ENCODE measurements at regions not wholly inside any gene's neighbourhood (a gene's known extent, or its start where the extent isn't known, plus 50 kb on each side); places are given as distances from the start of the nearest gene placed in this dataset.
"Not testable (repeated sequence)": the region's sequence is repeated elsewhere in the genome, so short reads cannot be mapped to it uniquely, and the experiment has no call there.

GRCh38 chr12:126937431-126937830 is 1329.5 kb upstream of the TMEM132C start:
- Histone ChIP-seq H3K4me3 (ENCODE audit: severe bottlenecking) (no peak overlapping the region), H3K27me3 (ENCODE audit: insufficient read depth, poor library complexity, severe bottlenecking) (no peaks in the 10 kb centered on the region)
- DNase-seq (ENCODE audit: low spot score) = no peak

DNA sequence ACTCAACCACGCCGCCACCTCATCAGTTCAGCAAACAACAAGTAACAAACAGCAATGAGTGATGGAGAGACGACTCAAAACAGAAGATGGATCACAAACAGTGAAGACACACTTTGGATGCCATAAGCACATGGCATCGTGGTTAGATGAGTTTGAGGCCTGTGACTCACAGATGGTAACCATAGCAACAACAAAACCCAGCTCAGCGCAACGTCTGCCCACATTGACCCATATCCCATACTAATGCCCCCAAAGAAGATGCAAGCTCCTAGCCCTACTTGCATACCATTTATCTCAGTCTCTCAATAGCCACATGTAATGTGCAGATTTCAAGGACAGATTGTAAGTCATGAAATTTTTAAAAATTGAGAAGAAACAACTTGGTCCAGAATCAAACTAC is 1322.3 kb upstream of the TMEM132C start:
- DNase-seq (ENCODE audit: low spot score) (no peak), ATAC-seq (ENCODE audit: low read depth) (no peak)
- no peaks in the 10 kb centered on the region for H3K9me3 ChIP-seq (ENCODE audit: severe bottlenecking)
- no peaks in the 10 kb centered on the region for H3K27me3 ChIP-seq (ENCODE audit: insufficient read depth, poor library complexity, severe bottlenecking)
- H3K4me3 ChIP-seq (ENCODE audit: severe bottlenecking) = no peak overlapping the region
- no peaks in the 10 kb centered on the region for H3K4me1 ChIP-seq (ENCODE audit: insufficient read depth, poor library complexity, severe bottlenecking)
- H3K27ac ChIP-seq (ENCODE audit: poor library complexity, severe bottlenecking) = no peak overlapping the region
- TF ChIP-seq, protein P1, sequence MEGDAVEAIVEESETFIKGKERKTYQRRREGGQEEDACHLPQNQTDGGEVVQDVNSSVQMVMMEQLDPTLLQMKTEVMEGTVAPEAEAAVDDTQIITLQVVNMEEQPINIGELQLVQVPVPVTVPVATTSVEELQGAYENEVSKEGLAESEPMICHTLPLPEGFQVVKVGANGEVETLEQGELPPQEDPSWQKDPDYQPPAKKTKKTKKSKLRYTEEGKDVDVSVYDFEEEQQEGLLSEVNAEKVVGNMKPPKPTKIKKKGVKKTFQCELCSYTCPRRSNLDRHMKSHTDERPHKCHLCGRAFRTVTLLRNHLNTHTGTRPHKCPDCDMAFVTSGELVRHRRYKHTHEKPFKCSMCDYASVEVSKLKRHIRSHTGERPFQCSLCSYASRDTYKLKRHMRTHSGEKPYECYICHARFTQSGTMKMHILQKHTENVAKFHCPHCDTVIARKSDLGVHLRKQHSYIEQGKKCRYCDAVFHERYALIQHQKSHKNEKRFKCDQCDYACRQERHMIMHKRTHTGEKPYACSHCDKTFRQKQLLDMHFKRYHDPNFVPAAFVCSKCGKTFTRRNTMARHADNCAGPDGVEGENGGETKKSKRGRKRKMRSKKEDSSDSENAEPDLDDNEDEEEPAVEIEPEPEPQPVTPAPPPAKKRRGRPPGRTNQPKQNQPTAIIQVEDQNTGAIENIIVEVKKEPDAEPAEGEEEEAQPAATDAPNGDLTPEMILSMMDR (IDR thresholded peaks at IDR 0.05; ENCODE audit: poor library complexity, severe bottlenecking) = no peak
- H3K36me3 ChIP-seq (ENCODE audit: low read depth) = no peaks in the 10 kb centered on the region

More at GRCh38 chr12:126937431-126937830, 1329.5 kb upstream of the TMEM132C start:
- no peaks in the 10 kb centered on the region for H3K36me3 ChIP-seq (ENCODE audit: low read depth)
- no peaks in the 10 kb centered on the region for H3K4me1 ChIP-seq (ENCODE audit: insufficient read depth, poor library complexity, severe bottlenecking)
- TF ChIP-seq, protein P1 (IDR thresholded peaks at IDR 0.05; ENCODE audit: poor library complexity, severe bottlenecking) = no peak
- ATAC-seq (ENCODE audit: low read depth) = no peak
- H3K9me3 ChIP-seq (ENCODE audit: severe bottlenecking) = no peaks in the 10 kb centered on the region
- no peak overlapping the region for H3K27ac ChIP-seq (ENCODE audit: poor library complexity, severe bottlenecking)

DNA sequence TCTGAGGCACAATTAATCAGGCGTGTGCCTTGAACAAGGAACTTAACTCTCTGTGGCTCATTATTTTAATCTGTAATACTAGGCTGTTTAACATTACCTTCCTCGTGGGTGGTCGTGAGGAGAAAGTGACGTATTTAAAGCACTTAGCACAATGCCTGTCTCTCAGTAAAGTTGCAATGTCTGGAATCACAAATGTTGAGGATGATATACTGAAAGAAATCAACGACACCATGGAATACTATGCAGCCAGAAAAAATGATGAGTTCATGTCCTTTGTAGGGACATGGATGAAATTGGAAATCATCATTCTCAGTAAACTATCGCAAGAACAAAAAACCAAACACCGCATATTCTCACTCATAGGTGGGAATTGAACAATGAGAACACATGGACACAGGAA is 1320.0 kb upstream of the TMEM132C start:
- not testable (repeated sequence) for DNase-seq (ENCODE audit: low spot score); H3K36me3 ChIP-seq (ENCODE audit: low read depth); H3K9me3 ChIP-seq (ENCODE audit: severe bottlenecking); H3K4me1 ChIP-seq (ENCODE audit: insufficient read depth, poor library complexity, severe bottlenecking); ATAC-seq (ENCODE audit: low read depth); H3K4me3 ChIP-seq (ENCODE audit: severe bottlenecking); H3K27ac ChIP-seq (ENCODE audit: poor library complexity, severe bottlenecking); H3K27me3 ChIP-seq (ENCODE audit: insufficient read depth, poor library complexity, severe bottlenecking)

DNA sequence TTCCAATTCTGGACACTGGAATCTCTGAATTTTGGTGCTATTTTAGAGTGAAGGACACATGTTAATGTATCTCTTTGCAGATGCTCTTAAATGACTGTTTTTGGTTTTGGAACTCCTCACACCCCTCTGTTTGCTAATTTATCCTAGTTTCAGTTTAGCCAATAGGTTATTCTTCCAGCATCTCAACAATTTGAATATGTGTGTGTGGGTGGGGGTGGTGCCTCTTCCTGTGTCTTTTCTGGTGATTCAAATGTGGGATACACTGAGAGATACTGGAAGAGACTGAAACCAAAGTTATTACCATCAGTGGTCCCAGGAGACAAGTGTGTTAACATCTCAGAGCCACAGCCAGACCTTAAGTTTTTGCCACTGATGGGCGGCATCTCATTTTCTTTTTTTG is 1317.4 kb upstream of the TMEM132C start:
- no peak for ATAC-seq (ENCODE audit: low read depth)
- no peak for DNase-seq (ENCODE audit: low spot score)
- H3K27ac ChIP-seq (ENCODE audit: poor library complexity, severe bottlenecking) = no peak overlapping the region

GRCh38 chr12:126950266-126950665 is 1316.7 kb upstream of the TMEM132C start:
- no peaks in the 10 kb centered on the region for H3K4me1 ChIP-seq (ENCODE audit: insufficient read depth, poor library complexity, severe bottlenecking)
- no peak for ATAC-seq (ENCODE audit: low read depth)
- TF ChIP-seq, protein P1 (IDR thresholded peaks at IDR 0.05; ENCODE audit: poor library complexity, severe bottlenecking) = no peak
- H3K27ac ChIP-seq (ENCODE audit: poor library complexity, severe bottlenecking) = no peak overlapping the region
- H3K27me3 ChIP-seq (ENCODE audit: insufficient read depth, poor library complexity, severe bottlenecking) = no peaks in the 10 kb centered on the region
- no peaks in the 10 kb centered on the region for H3K36me3 ChIP-seq (ENCODE audit: low read depth)
- DNase-seq (ENCODE audit: low spot score) = no peak
- no peaks in the 10 kb centered on the region for H3K9me3 ChIP-seq (ENCODE audit: severe bottlenecking)
- no peak overlapping the region for H3K4me3 ChIP-seq (ENCODE audit: severe bottlenecking)

More for the DNA sequence above, 1317.4 kb upstream of the TMEM132C start:
- no peaks in the 10 kb centered on the region for H3K9me3 ChIP-seq (ENCODE audit: severe bottlenecking)
- no peaks in the 10 kb centered on the region for H3K36me3 ChIP-seq (ENCODE audit: low read depth)
- no peaks in the 10 kb centered on the region for H3K27me3 ChIP-seq (ENCODE audit: insufficient read depth, poor library complexity, severe bottlenecking)
- H3K4me1 ChIP-seq (ENCODE audit: insufficient read depth, poor library complexity, severe bottlenecking) = no peaks in the 10 kb centered on the region
- no peak overlapping the region for H3K4me3 ChIP-seq (ENCODE audit: severe bottlenecking)
- TF ChIP-seq, protein P1 (IDR thresholded peaks at IDR 0.05; ENCODE audit: poor library complexity, severe bottlenecking) = no peak
